Lower lobe of right lung (tissue), 2 donors: ENCODE measurements at regions not wholly inside any gene's neighbourhood (a gene's known extent, or its start where the extent isn't known, plus 50 kb on each side); places are given as distances from the start of the nearest gene placed in this dataset.

ENCODE experiments used
- ATAC-seq, 2 donors: fragments of 200-7000 bp; cut with Tn5 transposase; one replicate each; pipeline ENCODE4 v1.9.1; 2020 to 2022; ENCODE audit warnings: mild to moderate bottlenecking in 2 of 2, moderate library complexity in 2 of 2
- DNase-seq: peaks from one replicate; pipeline ENCODE4 v3.0.0-alpha.2; 2020
- H3K27ac ChIP-seq: fragments of 200-600 bp; one replicate; pipeline ENCODE4 v1.8.0; 2022
- H3K27me3 ChIP-seq: fragments of 200-600 bp; one replicate; pipeline ENCODE4 v1.8.0; 2022; ENCODE audit warnings: low read depth
- H3K36me3 ChIP-seq: fragments of 200-600 bp; one replicate; pipeline ENCODE4 v1.8.0; 2022; ENCODE audit warnings: mild to moderate bottlenecking
- H3K4me1 ChIP-seq: fragments of 200-600 bp; one replicate; pipeline ENCODE4 v1.8.0; 2022
- H3K4me3 ChIP-seq: fragments of 200-600 bp; one replicate; pipeline ENCODE4 v1.8.0; 2022; ENCODE audit warnings: mild to moderate bottlenecking
- H3K9me3 ChIP-seq: fragments of 200-600 bp; one replicate; pipeline ENCODE4 v1.8.0; 2022
- intact Hi-C: fragments of 100-400 bp; cut with DNase I; formaldehyde crosslinking; loops from one replicate; pipeline ENCODE4 v1.11.0; 2022
- TF ChIP-seq, protein P1 (sequence below): fragments of 200-600 bp; IDR thresholded peaks from one replicate; pipeline ENCODE4 v1.8.0; 2022; ENCODE audit warnings: antibody characterized with exemption, mild to moderate bottlenecking
- donor health status: DM: no; HTN: yes; CAD: no; lungs with severe emphysema.

DNA sequence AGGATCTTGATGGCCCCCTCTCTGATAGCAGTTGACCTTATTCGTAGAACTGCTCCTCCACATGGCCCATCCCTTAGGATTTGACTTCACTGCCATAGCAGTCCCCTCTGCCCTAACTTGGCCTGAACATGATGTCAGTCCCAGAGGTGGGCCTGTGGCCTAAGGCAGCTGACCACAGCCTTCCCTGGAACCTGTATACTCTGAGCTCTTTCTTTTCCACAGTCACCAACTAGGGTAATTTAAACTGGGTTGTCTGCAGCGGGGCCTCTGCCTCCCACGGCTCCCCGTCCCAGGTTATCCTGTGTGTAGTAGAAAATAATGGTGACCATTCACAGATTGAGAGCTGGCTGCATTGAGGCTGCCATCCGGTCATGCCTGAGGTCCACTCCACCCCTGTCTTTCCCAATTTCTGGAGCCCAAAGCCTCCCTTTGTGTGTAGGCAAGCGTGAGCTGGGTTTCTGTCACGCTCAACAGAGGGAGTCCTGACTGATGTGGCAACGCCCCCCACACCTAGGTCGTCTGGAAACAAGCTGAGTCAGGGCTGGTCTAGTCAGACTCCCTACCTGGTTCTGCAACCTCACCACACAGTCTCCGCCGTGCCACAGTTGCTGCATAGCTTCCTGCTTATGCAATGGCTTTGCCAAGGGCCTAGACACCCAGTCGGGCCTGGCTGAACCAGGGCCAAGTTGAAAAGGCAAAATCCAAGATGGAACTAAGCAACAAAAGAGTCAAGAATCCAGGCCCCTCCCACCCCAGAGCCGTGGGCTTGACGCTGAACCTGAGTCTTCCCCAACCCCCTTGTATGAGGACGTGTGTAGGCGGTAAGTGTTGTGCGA is 284.5 kb downstream of the XXYLT1 start:
- Histone ChIP-seq H3K4me3 (no peak overlapping the region), H3K27ac (no peak overlapping the region), H3K36me3 (no peaks in the 10 kb centered on the region), H3K27me3 (no peaks in the 10 kb centered on the region), H3K9me3 (no peaks in the 10 kb centered on the region), H3K4me1 (no peaks in the 10 kb centered on the region)
- ATAC-seq = peak; percentile 43 to 53
- peak; percentile 73 for DNase-seq
- TF ChIP-seq, protein P1, sequence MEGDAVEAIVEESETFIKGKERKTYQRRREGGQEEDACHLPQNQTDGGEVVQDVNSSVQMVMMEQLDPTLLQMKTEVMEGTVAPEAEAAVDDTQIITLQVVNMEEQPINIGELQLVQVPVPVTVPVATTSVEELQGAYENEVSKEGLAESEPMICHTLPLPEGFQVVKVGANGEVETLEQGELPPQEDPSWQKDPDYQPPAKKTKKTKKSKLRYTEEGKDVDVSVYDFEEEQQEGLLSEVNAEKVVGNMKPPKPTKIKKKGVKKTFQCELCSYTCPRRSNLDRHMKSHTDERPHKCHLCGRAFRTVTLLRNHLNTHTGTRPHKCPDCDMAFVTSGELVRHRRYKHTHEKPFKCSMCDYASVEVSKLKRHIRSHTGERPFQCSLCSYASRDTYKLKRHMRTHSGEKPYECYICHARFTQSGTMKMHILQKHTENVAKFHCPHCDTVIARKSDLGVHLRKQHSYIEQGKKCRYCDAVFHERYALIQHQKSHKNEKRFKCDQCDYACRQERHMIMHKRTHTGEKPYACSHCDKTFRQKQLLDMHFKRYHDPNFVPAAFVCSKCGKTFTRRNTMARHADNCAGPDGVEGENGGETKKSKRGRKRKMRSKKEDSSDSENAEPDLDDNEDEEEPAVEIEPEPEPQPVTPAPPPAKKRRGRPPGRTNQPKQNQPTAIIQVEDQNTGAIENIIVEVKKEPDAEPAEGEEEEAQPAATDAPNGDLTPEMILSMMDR = no peak
- intact Hi-C loops = no loop called here

DNA sequence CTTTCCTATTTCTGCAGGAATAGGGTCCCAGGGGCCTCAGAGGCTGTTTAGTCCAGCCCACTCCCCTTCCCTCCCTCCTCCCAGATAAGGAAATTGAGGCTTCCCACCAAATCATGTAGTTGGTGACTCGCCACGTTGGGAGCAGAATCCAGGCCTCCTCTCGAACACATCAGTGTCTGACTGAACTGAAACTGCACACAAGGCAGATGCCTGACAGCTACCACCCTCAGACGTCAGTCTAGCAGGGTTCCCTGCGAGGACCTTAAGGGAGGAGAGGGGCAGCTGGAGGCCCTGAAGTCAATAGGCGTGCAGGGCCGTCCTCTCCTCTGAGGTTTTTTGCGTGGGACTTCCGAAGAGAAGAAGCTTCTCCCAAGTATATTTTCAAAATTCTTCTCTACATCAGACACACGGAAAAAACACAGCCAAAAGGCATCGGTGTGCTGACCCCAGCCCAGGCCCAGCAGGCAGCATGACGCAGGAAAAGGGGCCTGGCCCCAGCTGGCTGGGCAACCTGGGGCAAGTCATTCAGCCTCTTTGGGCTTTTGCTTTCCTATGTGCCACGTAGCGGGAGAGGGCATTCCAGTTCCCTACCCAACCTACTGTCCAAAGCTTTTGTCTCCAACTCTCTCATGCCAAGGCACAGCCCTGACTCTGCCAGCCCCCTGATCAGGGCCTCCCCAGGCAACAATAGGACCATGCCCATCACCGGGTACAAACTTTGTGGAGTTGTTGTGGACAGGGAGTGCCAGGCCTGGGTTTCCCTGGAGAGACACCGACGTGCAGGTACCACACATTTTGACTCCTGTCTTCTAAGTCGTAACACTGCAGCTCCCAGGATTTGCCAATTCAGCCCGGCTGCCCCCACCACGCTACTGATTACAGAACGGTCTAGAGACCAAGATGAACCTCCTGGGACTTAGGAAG is 283.1 kb downstream of the XXYLT1 start:
- Histone ChIP-seq H3K36me3 (no peaks in the 10 kb centered on the region), H3K9me3 (no peaks in the 10 kb centered on the region), H3K27me3 (no peaks in the 10 kb centered on the region), H3K4me1 (no peaks in the 10 kb centered on the region), H3K27ac (no peak overlapping the region), H3K4me3 (no peak overlapping the region)
- intact Hi-C loops = no loop called here
- DNase-seq (no peak), ATAC-seq (no peak)
- TF ChIP-seq, protein P1 = no peak

DNA sequence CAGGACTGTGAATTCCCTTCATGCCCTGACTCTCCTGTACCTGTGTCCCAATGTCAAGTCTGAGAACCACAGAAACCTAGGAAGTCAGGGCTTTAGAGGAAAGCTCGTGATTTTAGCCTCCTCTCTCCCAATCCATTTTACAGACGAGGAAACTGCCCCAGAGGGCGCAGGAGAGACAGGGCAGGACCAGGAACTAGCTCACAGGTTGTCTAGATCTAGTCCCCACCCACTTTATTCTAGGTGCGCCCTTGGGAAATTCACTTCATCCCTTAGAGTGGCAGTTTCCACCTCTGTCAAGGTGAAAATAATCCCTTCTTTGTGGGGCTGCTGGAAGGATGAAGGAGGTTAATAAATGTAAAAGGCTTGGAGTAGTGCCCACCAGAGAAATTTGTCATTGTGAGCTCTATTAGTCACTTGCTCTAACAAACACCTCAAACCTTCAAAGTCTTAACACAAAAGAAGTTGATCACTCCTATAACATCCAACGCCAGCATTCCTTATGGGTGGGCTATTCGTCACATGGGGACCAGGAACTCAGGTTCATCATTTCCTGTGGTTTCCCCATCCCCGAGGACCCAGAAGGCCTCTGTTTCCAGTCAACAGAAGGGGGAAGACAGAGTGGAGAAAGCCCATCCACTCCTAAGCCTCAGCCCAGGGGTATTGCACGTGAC is 282.3 kb downstream of the XXYLT1 start:
- no peak overlapping the region for H3K27ac ChIP-seq
- intact Hi-C loops = no loop called here
- DNase-seq = no peak

DNA sequence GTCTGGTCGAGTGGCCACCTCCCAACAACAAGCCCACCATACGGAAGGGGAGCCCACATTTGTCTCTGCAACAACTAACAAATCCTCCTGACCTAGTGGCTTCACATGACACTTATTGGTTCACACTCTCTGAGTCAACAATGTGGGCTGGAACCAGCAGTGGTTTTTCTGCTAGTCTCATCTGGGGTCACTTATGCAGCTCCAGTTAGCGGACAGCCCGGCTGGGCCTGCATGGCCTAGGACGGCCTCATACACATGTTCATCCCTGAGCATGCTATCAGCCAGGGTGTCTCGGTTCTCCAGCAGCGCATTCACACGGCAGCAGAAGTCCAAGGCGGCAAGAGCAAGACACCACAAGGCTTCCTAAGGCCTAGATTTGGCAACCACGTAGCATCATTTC is 281.7 kb downstream of the XXYLT1 start:
- Histone ChIP-seq H3K27ac (no peak overlapping the region), H3K4me3 (no peak overlapping the region), H3K9me3 (no peaks in the 10 kb centered on the region), H3K36me3 (no peaks in the 10 kb centered on the region), H3K27me3 (no peaks in the 10 kb centered on the region), H3K4me1 (no peaks in the 10 kb centered on the region)
- intact Hi-C loops = no loop called here
- TF ChIP-seq, protein P1 = no peak
- no peak for DNase-seq
- ATAC-seq = no peak

More for the DNA sequence above, 282.3 kb downstream of the XXYLT1 start:
- TF ChIP-seq, protein P1 = no peak
- Histone ChIP-seq H3K27me3 (no peaks in the 10 kb centered on the region), H3K9me3 (no peaks in the 10 kb centered on the region), H3K4me1 (no peaks in the 10 kb centered on the region), H3K4me3 (no peak overlapping the region), H3K36me3 (no peaks in the 10 kb centered on the region)
- ATAC-seq = no peak
